ENCODE measurements at regions not wholly inside any gene's neighbourhood (a gene's known extent, or its start where the extent isn't known, plus 50 kb on each side); places are given as distances from the start of the nearest gene placed in this dataset.

- no peak for TF ChIP-seq EZH2 (conservative IDR thresholded peaks at IDR 0.05; ENCODE audit: low read depth, low read length)
- peak; percentile 15; the same call in 1 of the 2 replicates for TF ChIP-seq HINFP (CRISPR knock-in tag; IDR thresholded peaks at IDR 0.05; ENCODE audit: low read depth)
- peak; percentile 97; the same call in 1 of the 2 replicates for TF ChIP-seq NCOA1 (CRISPR knock-in tag; IDR thresholded peaks at IDR 0.05)
- 0 out of 2 replicates have a peak, but pooled peaks have one; percentile 86 for TF ChIP-seq ZBTB4 (CRISPR knock-in tag; IDR thresholded peaks at IDR 0.05; ENCODE audit: borderline replicate concordance)
- peak; percentile 61 for TF ChIP-seq GABPB1 (CRISPR knock-in tag; IDR thresholded peaks at IDR 0.05)
- no peak for TF ChIP-seq TIGD3 (CRISPR knock-in tag; IDR thresholded peaks at IDR 0.05; ENCODE audit: borderline replicate concordance)
- no peak for TF ChIP-seq ZNF484 (CRISPR knock-in tag; IDR thresholded peaks at IDR 0.05; ENCODE audit: borderline replicate concordance, low read depth)
- no peak for TF ChIP-seq ZMYM2 (CRISPR knock-in tag; IDR thresholded peaks at IDR 0.05)
- no peak for TF ChIP-seq ZNF468 (CRISPR knock-in tag; IDR thresholded peaks at IDR 0.05)
- no peak for TF ChIP-seq MLLT10 (CRISPR knock-in tag; IDR thresholded peaks at IDR 0.05)
- 0 out of 2 replicates have a peak, but pooled peaks have one; percentile 55 for TF ChIP-seq ZNF724P (CRISPR knock-in tag; IDR thresholded peaks at IDR 0.05; ENCODE audit: borderline replicate concordance)
- no peak for TF ChIP-seq NFYC (CRISPR knock-in tag; IDR thresholded peaks at IDR 0.05)
- TF ChIP-seq ZNF691 (CRISPR knock-in tag; IDR thresholded peaks at IDR 0.05; ENCODE audit: borderline replicate concordance, low read depth): no peak; the same call in 1 of the 2 replicates
- TF ChIP-seq HMGXB4 (CRISPR knock-in tag; IDR thresholded peaks at IDR 0.05; ENCODE audit: borderline replicate concordance in 1 of 2, low read depth in 1 of 2): peak in 1 of 2 experiments; percentile 38; a peak in 2 of 4 replicates
- peak; percentile 60; the same call in 1 of the 2 replicates for TF ChIP-seq ZNF280B (CRISPR knock-in tag; IDR thresholded peaks at IDR 0.05; ENCODE audit: borderline replicate concordance)
- TF ChIP-seq PAWR (CRISPR knock-in tag; IDR thresholded peaks at IDR 0.05; ENCODE audit: borderline replicate concordance): no peak
Measured at GRCh38 chr16:85536411-85537330, 76.5 kb upstream of the GSE1 start (continued).
